UCSD-AML1 (cell line): ENCODE measurements at regions not wholly inside any gene's neighbourhood (a gene's known extent, or its start where the extent isn't known, plus 50 kb on each side); places are given as distances from the start of the nearest gene placed in this dataset.

Source experiments
- DNase-seq: peaks from one replicate; lab custom pipeline; 2025; ENCODE audit not compliant: unreplicated experiment; lab: John Stamatoyannopoulos, UW

- DNase-seq: no peak
Observed at GRCh38 chr2:240355001-240355891, 80.2 kb upstream of the GPC1 start.

DNA sequence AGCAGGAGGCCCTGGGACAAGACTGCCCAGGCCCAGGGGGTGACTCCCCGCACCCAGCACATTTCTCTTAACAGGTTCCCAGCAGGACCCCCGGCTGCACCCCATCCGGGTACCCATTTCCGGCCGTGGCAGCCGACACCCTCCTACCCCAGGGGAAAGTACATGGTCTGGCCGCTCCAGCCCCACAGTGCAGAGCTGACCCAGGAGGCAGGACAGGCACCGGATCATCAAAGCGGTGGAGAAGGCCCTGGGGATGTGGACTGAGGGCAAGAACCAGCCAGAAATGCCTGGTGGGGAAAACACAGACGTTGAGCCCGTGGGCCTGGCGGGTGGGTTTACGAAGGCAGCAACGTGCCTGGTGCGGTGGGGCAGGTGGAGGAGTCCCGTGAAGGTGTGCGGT lies 79.5 kb upstream of the GPC1 start:
- DNase-seq: no peak

DNA sequence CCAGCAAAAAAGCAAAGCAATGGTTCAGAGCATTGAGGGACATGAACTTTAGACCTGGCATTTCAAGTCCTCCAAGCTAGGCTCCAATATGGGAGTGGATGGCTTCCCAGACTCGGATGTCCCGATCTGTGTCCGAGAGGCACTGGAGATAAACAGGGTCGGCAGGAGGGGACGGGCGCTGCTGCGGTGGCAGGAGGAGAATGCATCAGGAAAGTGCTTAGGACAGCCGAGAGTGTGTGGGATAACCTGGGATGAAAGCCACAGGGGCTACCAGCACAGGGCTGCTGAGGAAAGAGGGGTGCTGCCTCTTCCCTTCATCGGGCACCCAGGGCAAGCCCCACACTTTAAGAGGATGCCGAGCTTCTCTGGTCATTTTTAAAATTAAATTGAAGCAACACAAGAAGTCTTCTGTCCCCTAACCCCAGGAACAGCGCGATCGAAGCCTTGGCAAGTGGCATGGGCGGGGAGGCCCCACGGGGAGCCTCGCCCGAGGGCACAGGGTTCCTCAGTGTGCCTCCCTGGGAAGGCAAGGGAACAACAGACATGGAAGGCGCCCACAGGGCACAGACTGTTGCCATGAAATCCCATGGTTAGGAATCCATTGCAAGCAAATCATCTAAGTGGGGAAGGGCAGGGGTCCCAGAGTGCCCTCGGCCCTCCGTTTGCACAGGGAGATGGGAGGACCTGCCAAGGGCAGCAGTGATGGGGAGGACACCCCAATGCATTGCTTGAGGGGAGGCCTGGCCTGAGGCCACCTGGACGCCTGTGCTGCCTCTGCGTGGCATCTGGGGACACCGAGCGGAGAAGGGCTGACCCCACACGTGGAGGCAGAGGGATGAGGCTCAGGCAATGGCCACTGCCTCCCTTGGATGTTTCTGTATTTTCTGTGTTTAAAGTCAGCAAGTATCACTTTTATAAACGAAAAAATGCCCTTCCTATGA lies 78.5 kb upstream of the GPC1 start:
- no peak for DNase-seq

- DNase-seq: no peak
Observed at GRCh38 chr2:240357641-240358012, 77.8 kb upstream of the GPC1 start.

DNA sequence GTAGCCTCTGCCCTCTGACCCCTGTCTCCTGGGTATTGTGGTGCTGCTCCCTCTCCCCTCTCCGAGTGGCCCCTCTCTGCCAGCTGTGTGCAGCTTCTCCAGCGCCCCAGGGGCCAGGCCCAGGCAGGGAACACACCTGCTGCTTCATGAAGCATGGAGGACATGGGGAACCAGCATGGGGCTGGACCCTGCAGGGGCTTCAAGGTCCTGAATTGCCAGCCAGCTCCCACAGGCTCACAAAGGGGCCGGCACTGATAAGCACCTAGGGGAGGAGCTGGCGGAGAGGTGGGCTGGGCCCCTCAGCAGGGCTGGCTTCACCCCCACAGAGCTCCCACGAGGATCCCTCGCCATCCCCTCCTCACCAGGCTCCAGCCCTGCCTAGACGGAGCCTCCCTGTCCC lies 77.4 kb upstream of the GPC1 start:
- DNase-seq: no peak

- DNase-seq: no peak
Observed at GRCh38 chr2:240358821-240359397, 76.6 kb upstream of the GPC1 start.

DNA sequence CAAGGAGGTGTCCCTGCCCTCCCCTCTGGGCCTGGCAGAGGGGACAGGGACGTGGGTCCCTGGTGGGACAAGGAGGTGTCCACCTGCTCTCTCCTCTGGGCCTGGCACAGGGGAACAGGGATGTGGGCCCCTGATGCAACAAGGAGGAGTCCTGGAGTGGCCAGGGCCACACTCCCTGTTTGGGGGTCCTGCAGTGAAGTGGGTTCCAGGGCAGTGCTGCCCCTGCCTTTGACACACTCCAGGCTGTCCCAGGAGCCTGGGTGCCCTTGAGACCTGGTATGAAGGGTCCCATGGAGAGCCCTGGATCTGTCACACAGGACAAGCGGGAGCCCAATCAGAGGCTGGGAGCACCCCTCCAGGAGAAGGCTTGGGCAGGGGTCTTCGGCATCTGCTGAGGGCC lies 75.8 kb upstream of the GPC1 start:
- no peak for DNase-seq

DNA sequence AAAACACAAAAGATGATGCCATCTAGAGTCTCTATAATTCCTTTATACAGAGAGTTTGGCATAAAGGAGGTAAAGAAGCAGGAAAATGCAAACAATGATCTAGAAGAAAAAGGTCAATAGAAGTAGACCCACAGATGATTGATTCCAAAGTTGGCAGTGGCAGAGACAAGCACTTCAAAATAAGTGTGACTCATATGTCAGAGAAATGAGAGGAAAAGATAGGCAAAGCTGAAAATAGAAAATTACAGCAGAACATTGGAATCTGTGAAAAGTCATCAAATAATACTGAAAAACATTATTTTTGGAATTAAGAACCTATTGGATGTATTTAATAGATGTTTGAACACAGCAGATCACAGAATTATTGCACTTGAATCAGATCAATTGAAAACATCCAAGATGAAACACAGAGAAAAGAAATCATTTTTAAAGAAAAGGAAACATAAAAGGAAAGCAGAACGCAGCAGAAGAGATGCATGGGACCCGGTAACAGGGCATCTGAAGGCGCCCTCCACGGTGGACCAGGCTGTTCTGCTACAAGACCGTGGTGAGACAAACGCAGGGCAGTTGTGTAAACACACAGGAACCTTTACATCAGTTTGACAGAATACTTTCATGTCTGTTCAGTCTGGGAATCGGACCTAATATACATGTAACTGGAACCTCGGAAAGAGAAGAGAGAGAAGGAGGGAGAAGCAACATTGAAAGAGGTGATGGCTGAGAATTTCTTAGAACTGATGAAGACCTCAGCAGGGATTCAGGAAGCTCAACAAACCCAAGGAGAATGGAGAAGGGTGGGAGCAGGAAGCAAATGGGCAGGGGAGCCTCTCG lies 74.6 kb upstream of the GPC1 start:
- DNase-seq: no peak

DNA sequence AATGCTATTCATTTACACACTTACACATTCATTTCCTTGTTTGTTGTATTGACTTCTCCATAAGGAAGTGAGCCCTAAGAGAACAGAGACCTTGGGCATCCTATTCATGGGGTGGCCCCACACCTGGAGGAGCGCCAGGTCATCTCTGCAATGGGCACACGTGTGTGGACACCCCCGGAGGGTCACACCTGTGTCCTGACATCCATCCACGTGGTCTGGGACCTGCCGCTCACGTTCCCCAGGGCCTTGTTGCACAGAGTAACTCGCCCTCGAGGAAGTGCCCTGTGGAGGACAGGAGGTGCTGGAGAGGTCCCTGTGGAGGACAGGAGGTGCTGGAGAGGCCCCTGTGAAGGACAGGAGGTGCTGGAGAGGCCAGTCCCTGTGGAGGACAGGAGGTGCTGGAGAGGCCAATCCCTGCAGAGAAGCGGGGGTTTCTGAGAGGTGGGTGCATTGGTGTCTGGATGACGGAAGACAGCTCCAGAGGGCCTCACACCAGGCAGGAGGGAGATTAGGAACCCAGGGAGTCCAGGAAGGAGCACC lies 73.2 kb upstream of the GPC1 start:
- DNase-seq: no peak

GRCh38 chr2:240362826-240363745 lies 72.4 kb upstream of the GPC1 start:
- no peak for DNase-seq

DNA sequence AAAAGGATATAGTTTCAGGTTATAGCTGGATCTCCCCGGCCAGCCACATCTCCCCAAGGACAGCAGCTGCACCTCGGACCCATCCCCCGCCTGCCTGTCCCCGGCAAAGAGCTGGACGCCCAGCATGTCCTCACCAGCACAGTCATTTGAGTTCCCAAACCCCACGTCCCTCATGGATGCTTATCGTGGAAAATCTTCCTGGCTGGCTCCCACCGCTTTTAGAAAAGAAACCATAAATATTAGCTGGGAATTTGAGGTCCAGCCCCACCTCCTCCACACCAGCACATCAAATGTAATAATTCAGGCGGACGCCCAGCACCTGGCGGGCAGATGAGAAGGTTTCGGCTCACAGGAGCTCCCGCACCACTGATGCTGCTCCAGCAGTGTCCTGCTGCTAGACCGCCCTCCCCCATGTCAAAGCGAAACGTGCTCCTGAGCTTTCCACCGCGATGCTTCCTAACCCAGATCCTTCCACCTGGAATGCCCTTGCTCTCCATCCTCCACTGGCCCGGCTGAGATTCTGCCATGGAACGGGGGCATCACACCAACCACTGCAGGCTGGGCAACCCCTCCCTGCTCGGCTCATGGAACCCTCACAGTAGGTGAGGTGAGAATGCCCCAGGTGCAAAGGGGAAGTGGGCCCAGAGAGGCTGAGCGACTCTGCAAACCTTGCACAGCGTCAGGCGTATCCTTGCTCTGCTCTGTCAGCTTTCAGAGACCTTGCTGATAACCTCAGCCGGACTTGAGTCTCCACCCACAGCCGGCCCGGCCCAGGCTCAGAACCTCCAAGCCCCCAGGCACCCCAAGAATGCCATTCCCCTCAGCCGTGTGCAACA lies 71.5 kb upstream of the GPC1 start:
- DNase-seq: no peak

DNA sequence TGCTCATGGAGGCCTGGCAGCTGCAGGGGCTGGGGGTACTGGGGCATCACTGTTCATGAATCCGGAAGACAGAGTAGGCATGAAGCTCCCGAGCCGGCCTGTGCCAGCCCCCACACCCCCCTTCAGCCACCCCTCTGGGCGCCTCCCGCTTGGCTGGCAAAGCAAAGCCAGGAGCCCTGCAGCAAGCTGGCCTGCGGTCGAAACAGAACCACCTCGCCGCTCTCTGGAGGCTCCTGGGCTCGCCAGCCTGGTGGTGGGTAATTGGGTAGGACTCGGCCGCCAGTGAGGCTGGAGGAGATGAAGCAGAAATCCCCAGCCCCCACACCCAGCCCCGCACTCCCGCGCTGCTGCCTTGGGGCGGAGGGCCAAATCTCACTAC lies 70.9 kb upstream of the GPC1 start:
- DNase-seq: no peak

- no peak for DNase-seq
Observed at GRCh38 chr2:240364961-240365775, 70.3 kb upstream of the GPC1 start.

DNA sequence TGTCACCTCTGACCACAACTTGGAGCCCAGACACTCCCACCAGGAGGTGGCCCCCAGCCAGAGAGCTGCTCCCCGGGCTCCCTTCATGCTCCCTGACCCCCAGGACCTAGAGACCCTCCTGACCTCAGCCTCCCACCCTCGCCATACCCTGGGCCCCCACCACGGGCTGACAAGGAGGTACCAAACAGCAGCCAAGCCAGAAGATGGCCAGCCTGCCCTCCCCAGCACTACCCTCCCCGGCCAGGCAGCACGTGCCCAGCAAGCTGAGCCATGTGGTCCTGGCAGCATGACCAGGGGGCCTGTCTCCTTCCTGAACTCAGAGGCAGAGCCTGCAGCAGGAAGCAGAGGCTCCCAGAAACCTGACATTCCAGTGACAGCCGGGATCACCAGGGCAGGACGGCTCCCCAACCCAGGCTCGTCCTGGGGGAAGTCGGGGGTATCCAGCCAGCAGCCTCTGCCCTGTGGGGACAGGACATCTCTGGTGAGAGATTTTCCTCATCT lies 69.4 kb upstream of the GPC1 start:
- DNase-seq: no peak

DNA sequence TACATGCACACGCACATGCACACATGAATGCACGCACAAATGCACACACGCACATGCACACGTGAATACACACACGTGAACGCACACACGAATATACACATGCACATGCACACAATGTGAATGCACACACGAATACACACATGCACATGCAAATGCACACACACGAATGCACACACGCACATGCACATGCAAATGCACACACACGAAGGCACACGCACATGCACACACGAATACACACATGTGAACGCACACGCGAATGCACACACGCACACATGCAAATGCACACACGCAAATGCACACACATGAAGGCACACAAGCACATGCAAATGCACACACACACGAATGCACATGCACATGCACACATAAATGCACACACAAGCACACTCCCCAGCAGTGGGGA lies 68.6 kb upstream of the GPC1 start:
- no peak for DNase-seq

GRCh38 chr2:240367721-240368120 lies 67.7 kb upstream of the GPC1 start:
- DNase-seq: no peak

- no peak for DNase-seq
Observed at GRCh38 chr2:240368781-240369331, 66.6 kb upstream of the GPC1 start.
